DND-41 (cell line): ENCODE measurements at regions not wholly inside any gene's neighbourhood (a gene's known extent, or its start where the extent isn't known, plus 50 kb on each side); places are given as distances from the start of the nearest gene placed in this dataset.

Source experiments
- ATAC-seq: fragments of 200-7000 bp; cut with Tn5 transposase; 3 replicates; pipeline ENCODE4 v1.9.1; 2021; ENCODE audit warnings: low read depth; ENCODE audit not compliant: insufficient read depth
- DNase-seq: peaks from one replicate; pipeline ENCODE4 v3.0.0-alpha.2; 2020
- H2AFZ ChIP-seq: 2 replicates; pipeline ENCODE4 v1.6.0; 2012; ENCODE audit warnings: low read depth, low read length
- H3K27ac ChIP-seq: 2 replicates; pipeline ENCODE4 v1.5.1; 2012; ENCODE audit warnings: low read length, inconsistent platforms
- H3K27me3 ChIP-seq: fragments of 200-600 bp; sonication (generic); 2 replicates; pipeline ENCODE4 v1.6.0; 2012; ENCODE audit warnings: low read length, mild to moderate bottlenecking, inconsistent platforms; ENCODE audit not compliant: insufficient read depth, poor library complexity
- H3K36me3 ChIP-seq: 2 replicates; pipeline ENCODE4 v1.5.1; 2012; ENCODE audit warnings: low read length, inconsistent platforms; ENCODE audit not compliant: insufficient read depth
- H3K4me1 ChIP-seq: 2 replicates; pipeline ENCODE4 v1.5.1; 2012; ENCODE audit warnings: mild to moderate bottlenecking, low read length; ENCODE audit not compliant: insufficient read depth
- H3K4me2 ChIP-seq: 2 replicates; pipeline ENCODE4 v1.6.0; 2012; ENCODE audit warnings: mild to moderate bottlenecking, moderate library complexity, low read length, inconsistent platforms; ENCODE audit not compliant: insufficient read depth
- H3K4me3 ChIP-seq, 2 experiments: fragments of 200-600 bp in 1 of 2; shearing (Covaris generic) in 1 of 2; 2 replicates each; pipeline ENCODE4 v1.5.1; 2012 to 2016; ENCODE audit warnings: inconsistent platforms in 2 of 2, low read length in 2 of 2, mild to moderate bottlenecking in 2 of 2, low read depth in 1 of 2, moderate library complexity in 1 of 2
- H3K79me2 ChIP-seq: 2 replicates; pipeline ENCODE4 v1.6.0; 2012; ENCODE audit warnings: low read length, inconsistent platforms; ENCODE audit not compliant: insufficient read depth
- H3K9ac ChIP-seq: 2 replicates; pipeline ENCODE4 v1.6.0; 2012; ENCODE audit warnings: low read depth, mild to moderate bottlenecking, inconsistent platforms, low read length, moderate library complexity
- H3K9me3 ChIP-seq: 2 replicates; pipeline ENCODE4 v1.5.1; 2012; ENCODE audit warnings: low read length, moderate library complexity, mild to moderate bottlenecking, inconsistent platforms; ENCODE audit not compliant: insufficient read depth, severe bottlenecking
- H4K20me1 ChIP-seq: 2 replicates; pipeline ENCODE4 v1.6.0; 2012; ENCODE audit warnings: low read length; ENCODE audit not compliant: insufficient read depth
- EZH2 ChIP-seq: IDR thresholded peaks from 3 replicates; pipeline ENCODE4 v1.6.1; 2012; ENCODE audit warnings: borderline replicate concordance, low read depth, mild to moderate bottlenecking, moderate library complexity, low read length, inconsistent platforms; ENCODE audit not compliant: severe bottlenecking
- TF ChIP-seq, protein P1 (sequence below): IDR thresholded peaks from 2 replicates; pipeline ENCODE4 v1.5.1; 2012; ENCODE audit warnings: borderline replicate concordance, low read length, moderate library complexity, mild to moderate bottlenecking; ENCODE audit not compliant: poor library complexity, severe bottlenecking; ENCODE audit errors: extremely low read depth

DNA sequence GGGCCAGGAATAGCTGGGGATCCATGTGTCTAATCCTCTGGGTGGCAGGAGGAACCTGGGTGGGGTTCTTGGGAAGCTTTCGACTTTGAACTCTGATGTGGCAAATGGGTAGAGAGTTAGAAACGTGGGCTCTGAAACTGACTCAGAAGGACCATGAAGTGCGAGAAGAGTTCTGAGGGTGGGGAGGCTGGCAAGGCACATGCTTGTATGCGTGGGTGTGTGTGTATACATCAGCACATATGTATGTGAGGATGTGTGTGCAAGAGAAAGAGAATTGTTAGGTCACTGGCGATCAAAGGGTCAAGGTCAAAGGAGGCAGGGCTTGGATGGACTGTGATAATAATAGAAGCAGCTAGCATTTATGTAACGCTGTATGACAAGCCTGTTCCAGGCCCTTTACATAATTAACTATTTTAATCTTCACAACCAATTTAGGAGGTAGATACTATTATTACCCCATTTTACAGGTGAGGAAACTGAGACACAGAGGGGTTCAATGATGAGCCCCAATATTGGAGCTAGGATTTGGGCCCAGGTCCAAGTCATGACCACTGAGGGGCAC lies 84.5 kb upstream of the POU3F1 start:
- ATAC-seq (no peak), DNase-seq (no peak)
- no peaks in the 10 kb centered on the region for H3K9me3 ChIP-seq
- no peak overlapping the region for H3K4me3 ChIP-seq
- H3K9ac ChIP-seq, result no peak overlapping the region
- H3K79me2 ChIP-seq, result no peaks in the 10 kb centered on the region
- H2AFZ ChIP-seq, result no peak overlapping the region
- H3K27ac ChIP-seq, result no peak overlapping the region
- H3K4me1 ChIP-seq, result no peaks in the 10 kb centered on the region
- peaks cover 5% of the 10 kb centered on the region; the same call in 1 of the 2 replicates for H4K20me1 ChIP-seq
- peaks cover 53% of the 10 kb centered on the region for H3K27me3 ChIP-seq
- no peaks in the 10 kb centered on the region for H3K36me3 ChIP-seq
- no peak overlapping the region for H3K4me2 ChIP-seq
- TF ChIP-seq, protein P1, sequence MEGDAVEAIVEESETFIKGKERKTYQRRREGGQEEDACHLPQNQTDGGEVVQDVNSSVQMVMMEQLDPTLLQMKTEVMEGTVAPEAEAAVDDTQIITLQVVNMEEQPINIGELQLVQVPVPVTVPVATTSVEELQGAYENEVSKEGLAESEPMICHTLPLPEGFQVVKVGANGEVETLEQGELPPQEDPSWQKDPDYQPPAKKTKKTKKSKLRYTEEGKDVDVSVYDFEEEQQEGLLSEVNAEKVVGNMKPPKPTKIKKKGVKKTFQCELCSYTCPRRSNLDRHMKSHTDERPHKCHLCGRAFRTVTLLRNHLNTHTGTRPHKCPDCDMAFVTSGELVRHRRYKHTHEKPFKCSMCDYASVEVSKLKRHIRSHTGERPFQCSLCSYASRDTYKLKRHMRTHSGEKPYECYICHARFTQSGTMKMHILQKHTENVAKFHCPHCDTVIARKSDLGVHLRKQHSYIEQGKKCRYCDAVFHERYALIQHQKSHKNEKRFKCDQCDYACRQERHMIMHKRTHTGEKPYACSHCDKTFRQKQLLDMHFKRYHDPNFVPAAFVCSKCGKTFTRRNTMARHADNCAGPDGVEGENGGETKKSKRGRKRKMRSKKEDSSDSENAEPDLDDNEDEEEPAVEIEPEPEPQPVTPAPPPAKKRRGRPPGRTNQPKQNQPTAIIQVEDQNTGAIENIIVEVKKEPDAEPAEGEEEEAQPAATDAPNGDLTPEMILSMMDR, result no peak
- no peak for TF ChIP-seq EZH2

DNA sequence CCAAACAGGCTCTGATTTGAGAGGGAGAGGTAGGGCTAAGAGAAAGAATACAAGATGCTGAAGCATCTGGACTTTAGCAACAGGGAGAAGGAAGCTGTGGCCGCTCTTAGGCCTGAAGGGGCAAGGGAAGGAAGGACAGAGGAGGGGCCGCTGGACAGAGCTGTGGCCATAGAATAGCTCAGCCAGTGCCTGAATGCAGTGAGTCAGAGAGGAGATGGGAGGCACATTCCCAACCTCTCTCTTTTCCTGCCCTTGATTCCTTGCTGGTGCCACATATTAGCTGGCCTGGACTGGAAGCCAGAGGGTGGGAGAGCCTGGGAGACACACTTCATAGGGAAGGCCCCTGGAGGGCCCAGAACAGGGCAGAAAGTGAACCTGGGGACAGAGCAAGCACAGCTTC lies 83.4 kb upstream of the POU3F1 start:
- no peaks in the 10 kb centered on the region for H3K9me3 ChIP-seq
- no peak overlapping the region for H3K9ac ChIP-seq
- no peak overlapping the region for H3K27ac ChIP-seq

DNA sequence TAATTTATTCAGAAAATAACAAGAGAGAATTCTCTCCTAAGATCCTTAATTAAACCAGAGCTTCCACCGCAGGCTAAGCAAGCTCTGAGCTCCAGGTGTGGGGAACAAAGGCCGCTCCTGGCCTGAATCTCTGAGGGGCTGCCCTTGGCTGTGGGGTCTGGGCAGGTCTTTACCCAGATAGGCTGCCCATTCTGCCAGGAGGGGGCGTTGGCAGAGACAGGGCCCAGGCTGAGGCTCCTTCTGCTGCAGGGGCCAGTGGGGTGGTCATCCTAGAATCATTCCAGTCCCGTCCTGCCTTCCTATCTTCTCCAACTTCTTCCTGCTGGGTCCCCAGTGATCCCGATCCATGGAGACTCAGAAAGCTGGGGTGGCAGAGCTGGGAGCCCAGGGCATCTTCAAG lies 82.9 kb upstream of the POU3F1 start:
- Histone ChIP-seq H4K20me1 (peaks cover under 1% of the 10 kb centered on the region; the same call in 1 of the 2 replicates), H3K27ac (no peak overlapping the region), H3K4me1 (no peaks in the 10 kb centered on the region), H3K36me3 (no peaks in the 10 kb centered on the region), H3K4me3 (no peak overlapping the region), H3K79me2 (no peaks in the 10 kb centered on the region), H3K9me3 (no peaks in the 10 kb centered on the region), H3K27me3 (peaks cover 45% of the 10 kb centered on the region), H3K4me2 (no peak overlapping the region), H3K9ac (no peak overlapping the region), H2AFZ (no peak overlapping the region)
- ATAC-seq, result no peak
- TF ChIP-seq, protein P1, result no peak
- no peak for TF ChIP-seq EZH2
- no peak for DNase-seq

More for the DNA sequence above, 83.4 kb upstream of the POU3F1 start:
- TF ChIP-seq, protein P1, result no peak
- Histone ChIP-seq H3K4me3 (no peak overlapping the region), H3K27me3 (peaks cover 48% of the 10 kb centered on the region), H3K79me2 (no peaks in the 10 kb centered on the region), H3K4me1 (no peaks in the 10 kb centered on the region), H4K20me1 (peaks cover 5% of the 10 kb centered on the region; the same call in 1 of the 2 replicates), H2AFZ (no peak overlapping the region), H3K36me3 (no peaks in the 10 kb centered on the region), H3K4me2 (no peak overlapping the region)
- no peak for ATAC-seq
- no peak for DNase-seq
